HepG2 (cell line): ENCODE measurements at regions not wholly inside any gene's neighbourhood (a gene's known extent, or its start where the extent isn't known, plus 50 kb on each side); places are given as distances from the start of the nearest gene placed in this dataset.

Experiments used
- ATAC-seq: fragments of 200-7000 bp; cut with Tn5 transposase; 3 replicates; pipeline ENCODE4 v1.9.1; 2020; ENCODE audit warnings: mild to moderate bottlenecking, moderate library complexity
- BruUV-seq: library from RNA; stranded (reverse); fragments of 400-500 nt; replicated peaks from 2 replicates; lab custom pipeline; 2021; lab: Mats Ljungman, UMichigan
- CTCF ChIA-PET: fragments of 300-600 bp; formaldehyde crosslinking; extraction: SDS; loops from one replicate; lab custom pipeline; 2021; ENCODE audit warnings: low total read pairs, inconsistent platforms, low intra/inter-chr PET ratio; lab: Yijun Ruan, JAX
- POLR2A ChIA-PET: fragments of 350-600 bp; sonication (Branson Sonifier 250); formaldehyde crosslinking; loops from one replicate; lab custom pipeline; 2020; ENCODE audit warnings: antibody characterized with exemption, inconsistent platforms; lab: Yijun Ruan, JAX
- DNase-seq: peaks from one replicate; pipeline ENCODE4 v3.0.0-alpha.2; 2015; ENCODE audit warnings: low spot score
- FAIRE-seq: peaks from 3 replicates; lab custom pipeline; 2011; peaks lifted over from hg19 to GRCh38; lab: Jason Lieb, UNC
- H2AFZ ChIP-seq: one replicate; pipeline ENCODE4 v1.6.1; 2011; ENCODE audit warnings: low read length, inconsistent platforms
- H3K27ac ChIP-seq: fragments of 300-600 bp; 3 replicates; pipeline ENCODE4 v1.8.0; 2011; ENCODE audit warnings: mixed run types, mild to moderate bottlenecking, mixed read lengths, low read length, inconsistent platforms; ENCODE audit not compliant: insufficient read depth; ENCODE audit errors: extremely low read length
- H3K27me3 ChIP-seq, 2 experiments: fragments of 200-600 bp in 1 of 2; 2 replicates in 1 of 2; 3 replicates in 1 of 2; pipeline versions ENCODE4 v1.6.0 to v1.8.0; 2011; ENCODE audit warnings: low read length in 2 of 2, mild to moderate bottlenecking in 2 of 2, moderate library complexity in 2 of 2, inconsistent platforms in 1 of 2; ENCODE audit not compliant: insufficient read depth in 2 of 2, control insufficient read depth in 1 of 2
- H3K36me3 ChIP-seq, 2 experiments: fragments of 200-600 bp in 1 of 2; replicated peaks in 1 of 2; 2 replicates in 1 of 2; 3 replicates in 1 of 2; pipeline versions ENCODE4 v1.5.1 to v1.8.0; 2011; ENCODE audit warnings: low read length in 2 of 2, inconsistent platforms in 1 of 2; ENCODE audit not compliant: insufficient read depth in 2 of 2, control insufficient read depth in 1 of 2
- H3K4me1 ChIP-seq: 2 replicates; pipeline ENCODE4 v1.5.1; 2012; ENCODE audit warnings: low read length, inconsistent platforms; ENCODE audit not compliant: insufficient read depth
- H3K4me2 ChIP-seq: 2 replicates; pipeline ENCODE4 v1.6.0; 2011; ENCODE audit warnings: low read depth, low read length, inconsistent platforms
- H3K4me3 ChIP-seq, 3 experiments: fragments of 200-600 bp in 1 of 3; sonication (generic), shearing (Covaris generic) in 1 of 3; replicated peaks in 1 of 3; 2 replicates each; pipeline ENCODE4 v1.5.1; 2011 to 2016; ENCODE audit warnings: low read length in 3 of 3, inconsistent platforms in 2 of 3, low read depth in 2 of 3, mild to moderate bottlenecking in 2 of 3, control low read depth in 1 of 3, mixed read lengths in 1 of 3; ENCODE audit not compliant: insufficient read depth in 1 of 3
- H3K79me2 ChIP-seq: one replicate; pipeline ENCODE4 v1.6.1; 2011; ENCODE audit warnings: low read length, inconsistent platforms; ENCODE audit not compliant: insufficient read depth
- H3K9ac ChIP-seq: 2 replicates; pipeline ENCODE4 v1.6.0; 2011; ENCODE audit warnings: mild to moderate bottlenecking, low read depth, low read length, inconsistent platforms; ENCODE audit not compliant: insufficient read depth
- H3K9me3 ChIP-seq: 2 replicates; pipeline ENCODE4 v1.5.1; 2012; ENCODE audit warnings: mild to moderate bottlenecking, low read length
- H4K20me1 ChIP-seq: 2 replicates; pipeline ENCODE4 v1.6.0; 2011; ENCODE audit warnings: inconsistent platforms, mild to moderate bottlenecking, low read length, moderate library complexity; ENCODE audit not compliant: insufficient read depth
- ESRRA ChIP-seq: sonication (generic); formaldehyde crosslinking; IDR thresholded peaks from 2 replicates; pipeline ENCODE4 v1.5.1; 2020; ENCODE audit warnings: mild to moderate bottlenecking, low read depth, missing genetic modification reagents
- GLI4 ChIP-seq: sonication (generic); formaldehyde crosslinking; IDR thresholded peaks from 2 replicates; pipeline ENCODE4 v1.5.1; 2020; ENCODE audit warnings: missing genetic modification reagents, mild to moderate bottlenecking, moderate library complexity, borderline replicate concordance
- KDM5A ChIP-seq: fragments of 200-600 bp; sonication (generic); IDR thresholded peaks from 2 replicates; pipeline ENCODE4 v1.7.0; 2018; ENCODE audit warnings: antibody characterized with exemption, mild to moderate bottlenecking, low read length, borderline replicate concordance
- KLF15 ChIP-seq: sonication (generic); formaldehyde crosslinking; IDR thresholded peaks from 2 replicates; pipeline ENCODE4 v1.8.1; 2023; ENCODE audit warnings: borderline replicate concordance, mild to moderate bottlenecking, inconsistent platforms, missing genetic modification reagents, mixed read lengths
- MAFF ChIP-seq: IDR thresholded peaks from 2 replicates; pipeline ENCODE4 v1.6.1; 2011; ENCODE audit warnings: low read depth, low read length, improper control_type of control experiment
- MIXL1 ChIP-seq: IDR thresholded peaks from 2 replicates; pipeline ENCODE4 v1.6.1; 2016
- NR2F2 ChIP-seq: IDR thresholded peaks from 2 replicates; pipeline ENCODE4 v1.6.1; 2012; ENCODE audit warnings: low read depth, inconsistent platforms, borderline replicate concordance
- SMARCE1 ChIP-seq: fragments of 450-650 bp; IDR thresholded peaks from 2 replicates; pipeline ENCODE4 v1.6.1; 2017; ENCODE audit warnings: borderline replicate concordance
- STAG1 ChIP-seq: sonication (generic); formaldehyde crosslinking; IDR thresholded peaks from 2 replicates; pipeline ENCODE4 v1.4.0; 2020; ENCODE audit warnings: missing genetic modification reagents
- XBP1 ChIP-seq: sonication (generic); formaldehyde crosslinking; IDR thresholded peaks from 2 replicates; pipeline ENCODE4 v1.5.0; 2020; ENCODE audit warnings: missing genetic modification reagents
- ZNF12 ChIP-seq: sonication (generic); formaldehyde crosslinking; IDR thresholded peaks from 2 replicates; pipeline ENCODE4 v1.5.0; 2020; ENCODE audit warnings: missing genetic modification reagents
- ZNF550 ChIP-seq: sonication (generic); formaldehyde crosslinking; IDR thresholded peaks from 2 replicates; pipeline ENCODE4 v1.4.0; 2020; ENCODE audit warnings: mild to moderate bottlenecking, missing genetic modification reagents, borderline replicate concordance
- ZNF709 ChIP-seq: sonication (generic); formaldehyde crosslinking; IDR thresholded peaks from 2 replicates; pipeline ENCODE4 v1.5.0; 2020; ENCODE audit warnings: mild to moderate bottlenecking, missing genetic modification reagents
- ZNF766 ChIP-seq: sonication (generic); formaldehyde crosslinking; IDR thresholded peaks from 2 replicates; pipeline ENCODE4 v1.5.0; 2020; ENCODE audit warnings: missing genetic modification reagents, borderline replicate concordance
- WGBS: methylation state at CpG from one replicate; pipeline ENCODE4 v1.1.6; 2017; ENCODE audit warnings: low lambda C conversion rate; 5-methylcytosine and 5-hydroxymethylcytosine counted together
- in situ Hi-C: cut with HindIII; loops from 2 replicates; pipeline ENCODE4 v1.10.0; 2017; ENCODE audit warnings: low pct_unique_long_range_greater_than_20kb; ENCODE audit not compliant: extremely low pct_ligation_motif_present
- intact Hi-C: fragments of 100-400 bp; cut with micrococcal nuclease; formaldehyde crosslinking; loops from one replicate; pipeline ENCODE4 v1.10.0; 2022; ENCODE audit not compliant: unreplicated experiment
- TF ChIP-seq, protein P1 (sequence below): sonication (generic); formaldehyde crosslinking; IDR thresholded peaks from 2 replicates; pipeline ENCODE4 v1.5.0; 2020; ENCODE audit warnings: missing genetic modification reagents
- TF ChIP-seq, protein P2 (sequence below): sonication (generic); formaldehyde crosslinking; IDR thresholded peaks from 2 replicates; pipeline ENCODE4 v1.5.0; 2020; ENCODE audit warnings: mild to moderate bottlenecking, missing genetic modification reagents, moderate library complexity
- TF ChIP-seq, protein P3 (sequence below): sonication (generic); formaldehyde crosslinking; IDR thresholded peaks from 2 replicates; pipeline ENCODE4 v1.4.0; 2020; ENCODE audit warnings: missing genetic modification reagents, borderline replicate concordance

DNA sequence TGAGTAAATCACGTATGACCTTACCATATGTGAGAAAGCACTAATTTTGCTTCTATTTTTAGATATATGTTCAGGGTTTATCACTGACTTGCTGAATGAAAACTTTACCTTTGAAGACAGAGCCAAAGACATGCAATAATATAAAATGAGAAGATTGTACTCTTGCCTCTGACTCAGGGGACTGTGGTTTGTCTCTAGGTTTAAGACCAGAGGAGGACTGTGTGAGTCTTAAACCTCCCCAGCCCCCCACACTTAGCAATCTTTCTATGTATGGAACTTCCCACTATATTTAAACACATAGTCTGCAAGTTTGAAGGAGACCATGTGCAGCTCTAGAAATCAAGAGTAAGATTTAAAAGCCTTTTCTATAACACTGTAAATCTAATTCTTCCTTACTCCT lies 368.7 kb upstream of the FAM241A start (continued):
- TF ChIP-seq, protein P1, sequence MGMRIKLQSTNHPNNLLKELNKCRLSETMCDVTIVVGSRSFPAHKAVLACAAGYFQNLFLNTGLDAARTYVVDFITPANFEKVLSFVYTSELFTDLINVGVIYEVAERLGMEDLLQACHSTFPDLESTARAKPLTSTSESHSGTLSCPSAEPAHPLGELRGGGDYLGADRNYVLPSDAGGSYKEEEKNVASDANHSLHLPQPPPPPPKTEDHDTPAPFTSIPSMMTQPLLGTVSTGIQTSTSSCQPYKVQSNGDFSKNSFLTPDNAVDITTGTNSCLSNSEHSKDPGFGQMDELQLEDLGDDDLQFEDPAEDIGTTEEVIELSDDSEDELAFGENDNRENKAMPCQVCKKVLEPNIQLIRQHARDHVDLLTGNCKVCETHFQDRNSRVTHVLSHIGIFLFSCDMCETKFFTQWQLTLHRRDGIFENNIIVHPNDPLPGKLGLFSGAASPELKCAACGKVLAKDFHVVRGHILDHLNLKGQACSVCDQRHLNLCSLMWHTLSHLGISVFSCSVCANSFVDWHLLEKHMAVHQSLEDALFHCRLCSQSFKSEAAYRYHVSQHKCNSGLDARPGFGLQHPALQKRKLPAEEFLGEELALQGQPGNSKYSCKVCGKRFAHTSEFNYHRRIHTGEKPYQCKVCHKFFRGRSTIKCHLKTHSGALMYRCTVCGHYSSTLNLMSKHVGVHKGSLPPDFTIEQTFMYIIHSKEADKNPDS (CRISPR knock-in tag), result no peak

DNA sequence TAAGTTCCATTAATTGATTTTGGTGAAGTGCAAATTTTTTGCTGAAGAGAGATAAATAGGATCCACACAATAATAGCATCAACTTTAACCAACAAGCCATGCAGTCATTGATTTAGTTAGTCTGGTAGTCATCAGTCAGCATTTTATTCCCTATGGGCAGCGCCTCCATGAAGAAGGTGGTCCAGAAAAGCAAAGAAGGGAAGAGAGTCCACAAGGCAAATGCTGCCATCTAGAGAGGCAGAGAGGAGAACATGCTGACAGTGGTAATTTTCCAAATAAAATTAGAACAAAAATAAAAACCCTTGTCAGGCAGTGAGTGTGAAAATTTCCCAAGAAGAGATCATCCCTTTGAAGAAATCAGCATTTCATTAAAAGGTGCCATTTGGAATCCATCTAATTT lies 366.7 kb upstream of the FAM241A start:
- Histone ChIP-seq H3K4me3 (no peak overlapping the region), H4K20me1 (no peaks in the 10 kb centered on the region), H2AFZ (no peak overlapping the region), H3K9me3 (no peaks in the 10 kb centered on the region), H3K9ac (no peak overlapping the region), H3K27me3 (no peaks in the 10 kb centered on the region; a peak in 1 of 5 replicates), H3K36me3 (no peaks in the 10 kb centered on the region), H3K4me1 (no peaks in the 10 kb centered on the region), H3K27ac (no peak overlapping the region), H3K4me2 (no peak overlapping the region), H3K79me2 (no peaks in the 10 kb centered on the region)
- in situ Hi-C loops, result no loop called here
- ChIA-PET CTCF (no interaction called here), POLR2A (no interaction called here)
- intact Hi-C loops, result no loop called here
- ATAC-seq, result 0 out of 3 replicates have a peak, but pooled peaks have one; percentile 30
- FAIRE-seq, result no peak
- DNase-seq, result no peak
- no TSS peak for BruUV-seq
- WGBS, result 4% methylated on average over 1 of the region's 1 CpG
- TF ChIP-seq ZNF550 (CRISPR knock-in tag), result no peak
- TF ChIP-seq MAFF, result peak; percentile 43
- no peak for TF ChIP-seq ESRRA
- no peak for TF ChIP-seq KLF15
- TF ChIP-seq XBP1, result no peak
- TF ChIP-seq STAG1, result peak; percentile 28; the same call in 1 of the 2 replicates
- no peak for TF ChIP-seq ZNF766 (CRISPR knock-in tag)
- TF ChIP-seq KDM5A, result no peak
- TF ChIP-seq SMARCE1, result no peak
- TF ChIP-seq GLI4 (CRISPR knock-in tag), result no peak
- no peak for TF ChIP-seq NR2F2
- TF ChIP-seq ZNF709 (CRISPR knock-in tag), result no peak
- TF ChIP-seq, protein P2, sequence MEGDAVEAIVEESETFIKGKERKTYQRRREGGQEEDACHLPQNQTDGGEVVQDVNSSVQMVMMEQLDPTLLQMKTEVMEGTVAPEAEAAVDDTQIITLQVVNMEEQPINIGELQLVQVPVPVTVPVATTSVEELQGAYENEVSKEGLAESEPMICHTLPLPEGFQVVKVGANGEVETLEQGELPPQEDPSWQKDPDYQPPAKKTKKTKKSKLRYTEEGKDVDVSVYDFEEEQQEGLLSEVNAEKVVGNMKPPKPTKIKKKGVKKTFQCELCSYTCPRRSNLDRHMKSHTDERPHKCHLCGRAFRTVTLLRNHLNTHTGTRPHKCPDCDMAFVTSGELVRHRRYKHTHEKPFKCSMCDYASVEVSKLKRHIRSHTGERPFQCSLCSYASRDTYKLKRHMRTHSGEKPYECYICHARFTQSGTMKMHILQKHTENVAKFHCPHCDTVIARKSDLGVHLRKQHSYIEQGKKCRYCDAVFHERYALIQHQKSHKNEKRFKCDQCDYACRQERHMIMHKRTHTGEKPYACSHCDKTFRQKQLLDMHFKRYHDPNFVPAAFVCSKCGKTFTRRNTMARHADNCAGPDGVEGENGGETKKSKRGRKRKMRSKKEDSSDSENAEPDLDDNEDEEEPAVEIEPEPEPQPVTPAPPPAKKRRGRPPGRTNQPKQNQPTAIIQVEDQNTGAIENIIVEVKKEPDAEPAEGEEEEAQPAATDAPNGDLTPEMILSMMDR (CRISPR knock-in tag), result peak; percentile 26; the same call in 1 of the 2 replicates
- no peak for TF ChIP-seq ZNF12 (CRISPR knock-in tag)
- TF ChIP-seq, protein P3, sequence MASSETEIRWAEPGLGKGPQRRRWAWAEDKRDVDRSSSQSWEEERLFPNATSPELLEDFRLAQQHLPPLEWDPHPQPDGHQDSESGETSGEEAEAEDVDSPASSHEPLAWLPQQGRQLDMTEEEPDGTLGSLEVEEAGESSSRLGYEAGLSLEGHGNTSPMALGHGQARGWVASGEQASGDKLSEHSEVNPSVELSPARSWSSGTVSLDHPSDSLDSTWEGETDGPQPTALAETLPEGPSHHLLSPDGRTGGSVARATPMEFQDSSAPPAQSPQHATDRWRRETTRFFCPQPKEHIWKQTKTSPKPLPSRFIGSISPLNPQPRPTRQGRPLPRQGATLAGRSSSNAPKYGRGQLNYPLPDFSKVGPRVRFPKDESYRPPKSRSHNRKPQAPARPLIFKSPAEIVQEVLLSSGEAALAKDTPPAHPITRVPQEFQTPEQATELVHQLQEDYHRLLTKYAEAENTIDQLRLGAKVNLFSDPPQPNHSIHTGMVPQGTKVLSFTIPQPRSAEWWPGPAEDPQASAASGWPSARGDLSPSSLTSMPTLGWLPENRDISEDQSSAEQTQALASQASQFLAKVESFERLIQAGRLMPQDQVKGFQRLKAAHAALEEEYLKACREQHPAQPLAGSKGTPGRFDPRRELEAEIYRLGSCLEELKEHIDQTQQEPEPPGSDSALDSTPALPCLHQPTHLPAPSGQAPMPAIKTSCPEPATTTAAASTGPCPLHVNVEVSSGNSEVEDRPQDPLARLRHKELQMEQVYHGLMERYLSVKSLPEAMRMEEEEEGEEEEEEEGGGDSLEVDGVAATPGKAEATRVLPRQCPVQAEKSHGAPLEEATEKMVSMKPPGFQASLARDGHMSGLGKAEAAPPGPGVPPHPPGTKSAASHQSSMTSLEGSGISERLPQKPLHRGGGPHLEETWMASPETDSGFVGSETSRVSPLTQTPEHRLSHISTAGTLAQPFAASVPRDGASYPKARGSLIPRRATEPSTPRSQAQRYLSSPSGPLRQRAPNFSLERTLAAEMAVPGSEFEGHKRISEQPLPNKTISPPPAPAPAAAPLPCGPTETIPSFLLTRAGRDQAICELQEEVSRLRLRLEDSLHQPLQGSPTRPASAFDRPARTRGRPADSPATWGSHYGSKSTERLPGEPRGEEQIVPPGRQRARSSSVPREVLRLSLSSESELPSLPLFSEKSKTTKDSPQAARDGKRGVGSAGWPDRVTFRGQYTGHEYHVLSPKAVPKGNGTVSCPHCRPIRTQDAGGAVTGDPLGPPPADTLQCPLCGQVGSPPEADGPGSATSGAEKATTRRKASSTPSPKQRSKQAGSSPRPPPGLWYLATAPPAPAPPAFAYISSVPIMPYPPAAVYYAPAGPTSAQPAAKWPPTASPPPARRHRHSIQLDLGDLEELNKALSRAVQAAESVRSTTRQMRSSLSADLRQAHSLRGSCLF (CRISPR knock-in tag), result no peak
- no peak for TF ChIP-seq MIXL1 (CRISPR knock-in tag)
